ENCODE measurements at regions not wholly inside any gene's neighbourhood (a gene's known extent, or its start where the extent isn't known, plus 50 kb on each side); places are given as distances from the start of the nearest gene placed in this dataset.

DNA sequence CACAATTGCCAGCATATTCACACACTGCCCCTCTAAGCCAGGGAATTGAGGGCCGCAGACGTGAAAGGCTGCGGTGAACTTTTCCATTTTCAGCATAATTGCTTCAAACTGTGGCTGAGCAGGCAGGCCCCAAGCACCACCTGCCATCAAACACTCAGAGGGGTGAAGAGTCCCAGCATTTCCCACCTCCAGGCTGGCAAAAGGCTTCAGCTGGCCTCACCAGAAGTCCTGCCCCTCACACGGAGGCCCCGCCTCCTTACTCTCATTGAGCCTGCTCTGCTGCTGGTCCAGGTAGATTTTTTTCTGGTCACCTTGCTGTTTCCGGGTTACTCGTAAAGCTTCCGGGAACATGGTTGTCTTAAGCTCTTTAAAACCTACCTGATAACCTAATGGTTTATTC is 52.0 kb upstream of the PRELID3B start:
- POLR2A ChIA-PET, result no interaction called here
- ATAC-seq (no peak), FAIRE-seq (no peak), DNase-seq (ENCODE audit: extremely low read depth in 1 of 4, low spot score in 3 of 4) (no peak)
- Histone ChIP-seq H3K27ac (ENCODE audit: extremely low read depth, low read depth, low read length) (no peak overlapping the region), H3K36me3 (ENCODE audit: control insufficient read depth, insufficient read depth, low read length) (no peaks in the 10 kb centered on the region), H3K9ac (ENCODE audit: insufficient read depth in 1 of 2, low read depth in 2 of 2, low read length in 2 of 2) (no peak overlapping the region), H3K79me2 (ENCODE audit: control insufficient read depth, insufficient read depth, low read length) (no peaks in the 10 kb centered on the region), H3K9me1 (ENCODE audit: control insufficient read depth, insufficient read depth, low read length) (no peaks in the 10 kb centered on the region), H3K27me3 (ENCODE audit: control insufficient read depth in 2 of 2, insufficient read depth in 2 of 2, low read length in 2 of 2) (peaks cover 13 to 16% of the 10 kb centered on the region in 2 experiments), H2AFZ (ENCODE audit: low read depth, low read length) (no peak overlapping the region), H3K4me1 (replicated peaks in 1 of 2; ENCODE audit: control insufficient read depth in 2 of 2, insufficient read depth in 2 of 2, low read length in 2 of 2) (no peaks in the 10 kb centered on the region), H3K4me3 (no peak overlapping the region), H4K20me1 (replicated peaks; ENCODE audit: control insufficient read depth, insufficient read depth, low read length) (no peaks in the 10 kb centered on the region), H3K9me3 (replicated peaks; ENCODE audit: control insufficient read depth, insufficient read depth, low read depth, low read length) (no peaks in the 10 kb centered on the region), H3K4me2 (ENCODE audit: insufficient read depth, low read length) (no peak overlapping the region)
- CTCF ChIA-PET (ENCODE audit: low intra/inter-chr PET ratio), result no interaction called here
- in situ Hi-C loops (cut with MboI) (no loop called here), intact Hi-C loops (cut with micrococcal nuclease) (no loop called here)
- 16% methylated on average over 8 of the region's 8 CpGs for WGBS (ENCODE audit: insufficient coverage, low coverage, missing lambda C conversion rate)
- BruUV-seq (replicated peaks), result no TSS peak
- TF ChIP-seq TEAD4 (IDR thresholded peaks at IDR 0.05; ENCODE audit: low read length), result no peak
- TF ChIP-seq TEAD4 (CRISPR knock-in tag; IDR thresholded peaks at IDR 0.05; ENCODE audit: borderline replicate concordance), result no peak
- TF ChIP-seq BCOR (IDR thresholded peaks at IDR 0.05), result no peak
- TF ChIP-seq NR2C2 (CRISPR knock-in tag; IDR thresholded peaks at IDR 0.05), result no peak
- peak; percentile 20; the same call in 1 of the 2 replicates for TF ChIP-seq NR2C2 (tag; IDR thresholded peaks at IDR 0.05)
